DMS114 treated with DMSO at 0.1 percent for 48 hours (cell line): ENCODE measurements at regions not wholly inside any gene's neighbourhood (a gene's known extent, or its start where the extent isn't known, plus 50 kb on each side); places are given as distances from the start of the nearest gene placed in this dataset.

Experiments
- DNase-seq: peaks from one replicate; lab custom pipeline; 2025; ENCODE audit not compliant: unreplicated experiment; lab: John Stamatoyannopoulos, UW

GRCh38 chr2:198444800-198445287 is 640.5 kb downstream of the PLCL1 start:
- no peak for DNase-seq

GRCh38 chr2:198441901-198442300 is 637.5 kb downstream of the PLCL1 start:
- DNase-seq = no peak

DNA sequence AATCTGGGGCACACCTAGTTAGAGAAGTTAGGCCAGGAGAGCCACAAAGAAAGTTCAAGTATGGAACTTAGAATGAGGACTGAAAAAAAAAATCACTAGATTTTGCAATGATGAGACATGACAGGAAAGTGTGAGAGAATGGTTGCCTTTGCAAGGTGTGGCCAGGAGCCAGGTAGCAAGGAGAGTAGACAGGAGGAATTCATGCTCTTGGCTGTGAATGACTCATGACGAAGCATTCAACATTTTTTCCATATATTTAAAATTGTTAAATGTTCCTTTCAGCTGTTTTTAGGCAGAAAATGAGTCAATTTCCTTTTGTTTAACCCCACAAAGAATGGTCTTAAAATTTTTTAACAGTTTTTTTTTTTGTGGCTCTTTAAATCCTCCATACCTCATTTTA is 636.9 kb downstream of the PLCL1 start:
- no peak for DNase-seq

DNA sequence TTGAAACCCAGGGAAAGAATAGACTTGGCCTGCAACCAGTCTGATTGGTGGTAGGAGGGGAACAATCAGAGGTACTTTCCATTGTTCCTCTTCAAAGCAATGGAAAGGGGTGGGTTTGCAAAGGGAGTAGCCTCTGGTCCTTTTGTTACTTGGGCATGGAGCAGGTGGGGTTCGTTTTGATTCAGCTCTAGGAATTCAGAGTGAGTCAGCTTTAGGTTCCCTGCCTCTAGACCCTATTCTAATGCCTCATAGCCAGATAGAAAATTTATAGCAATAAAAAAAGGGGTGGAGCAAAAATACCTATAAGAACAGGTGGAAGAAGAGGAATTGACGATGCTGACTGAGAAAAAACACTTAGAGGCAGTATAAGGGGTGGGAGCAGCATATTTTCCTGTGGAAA is 636.4 kb downstream of the PLCL1 start:
- DNase-seq = no peak

DNA sequence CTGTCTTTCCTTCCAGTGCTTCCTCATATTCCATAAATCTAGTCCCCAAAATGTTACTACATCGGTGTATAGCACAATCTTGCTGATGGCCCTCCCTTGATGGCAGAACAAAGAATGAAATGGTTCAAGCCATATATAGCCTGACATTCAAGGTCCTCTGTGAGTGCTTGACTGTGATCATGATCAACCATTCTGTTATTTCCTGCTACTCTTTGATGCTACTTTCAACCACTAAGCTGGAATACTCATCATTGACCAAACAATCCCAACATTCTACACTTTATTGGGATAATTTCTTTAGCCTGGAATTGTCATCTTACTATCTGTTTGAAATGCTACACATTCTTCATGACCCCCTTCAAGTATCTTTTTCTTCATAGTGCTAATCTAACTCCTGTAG is 633.9 kb downstream of the PLCL1 start:
- no peak for DNase-seq

DNA sequence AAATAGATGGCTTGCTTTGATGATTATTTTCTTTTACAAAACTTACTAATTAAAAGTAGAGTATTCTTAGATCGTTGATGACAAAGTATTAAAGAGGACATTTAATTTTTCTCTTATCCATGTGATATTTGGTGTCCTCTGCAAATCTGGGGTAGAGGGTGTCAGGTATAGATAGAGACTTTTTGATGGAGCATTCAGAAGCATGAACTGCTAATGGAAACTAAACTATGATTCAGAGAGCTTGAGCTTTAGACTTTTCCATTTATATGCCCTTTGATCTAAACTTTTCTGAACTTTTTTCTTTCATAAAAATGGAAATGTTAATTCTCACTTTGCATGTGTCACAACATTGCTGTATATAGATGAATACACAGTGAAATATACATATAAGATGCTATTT is 619.7 kb downstream of the PLCL1 start:
- DNase-seq = no peak

- no peak for DNase-seq
Measured at GRCh38 chr2:198417836-198418235, 613.4 kb downstream of the PLCL1 start.

GRCh38 chr2:198414976-198415375 is 610.6 kb downstream of the PLCL1 start:
- no peak for DNase-seq

DNA sequence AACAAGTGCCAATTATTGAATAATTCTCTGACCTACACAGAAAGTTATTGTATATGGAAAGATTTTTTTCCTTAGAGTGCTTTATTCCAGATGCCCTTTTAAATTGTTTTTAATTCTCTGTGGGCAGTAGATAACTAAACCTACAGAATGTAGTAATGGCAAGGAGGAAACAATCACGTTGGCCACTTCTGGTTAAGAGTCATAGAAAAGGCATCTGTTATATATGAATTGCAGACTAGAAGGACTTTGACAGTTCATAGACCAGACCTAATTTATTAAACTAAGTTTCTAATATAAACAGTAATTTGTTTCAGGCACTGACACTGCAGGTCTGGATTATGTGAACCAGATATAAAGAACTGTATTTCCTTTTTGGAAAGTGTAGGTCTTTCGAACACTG is 607.5 kb downstream of the PLCL1 start:
- no peak for DNase-seq

- no peak for DNase-seq
Measured at GRCh38 chr2:198408171-198408570, 603.8 kb downstream of the PLCL1 start.

DNA sequence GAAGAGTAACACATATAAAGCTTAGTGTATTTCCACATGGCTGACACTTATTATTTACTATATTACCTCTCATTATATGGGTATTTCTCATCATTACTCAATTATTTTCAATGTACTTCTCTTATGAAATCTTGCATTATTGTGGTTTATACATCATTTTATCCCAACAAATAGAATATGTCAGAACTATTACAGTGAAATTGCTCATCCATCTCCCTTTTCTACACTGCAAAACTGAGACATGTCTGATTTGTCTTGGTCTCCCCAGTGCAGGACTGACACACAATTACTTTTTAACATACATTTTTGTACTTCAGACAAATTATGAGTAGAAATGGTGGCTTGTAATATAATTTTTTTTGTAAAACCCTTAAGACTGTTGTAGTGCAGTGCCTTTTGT is 600.9 kb downstream of the PLCL1 start:
- DNase-seq = no peak

- DNase-seq = no peak
Measured at GRCh38 chr2:198401644-198402043, 597.3 kb downstream of the PLCL1 start.

DNA sequence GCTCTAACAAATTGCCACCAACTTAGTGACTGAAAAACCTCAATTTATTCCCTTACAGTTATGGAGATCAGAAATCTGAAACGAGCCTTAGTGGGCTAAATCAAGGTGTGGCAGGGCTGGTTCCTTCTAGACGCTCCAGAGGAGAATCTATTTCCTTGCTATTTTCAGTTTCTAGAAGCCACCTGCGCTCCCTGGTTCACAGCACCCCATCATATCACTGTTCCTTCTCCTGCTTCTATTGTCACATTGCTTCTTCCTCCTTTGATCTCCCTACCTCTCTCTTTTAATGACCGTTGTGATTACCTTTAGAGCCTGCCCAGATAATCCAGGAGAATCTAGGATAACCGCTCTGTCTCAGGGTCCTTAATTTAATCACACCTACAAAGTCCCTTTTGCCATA is 596.6 kb downstream of the PLCL1 start:
- no peak for DNase-seq

- no peak for DNase-seq
Measured at GRCh38 chr2:198394208-198394607, 589.8 kb downstream of the PLCL1 start.

GRCh38 chr2:198390670-198391069 is 586.3 kb downstream of the PLCL1 start:
- DNase-seq = no peak

DNA sequence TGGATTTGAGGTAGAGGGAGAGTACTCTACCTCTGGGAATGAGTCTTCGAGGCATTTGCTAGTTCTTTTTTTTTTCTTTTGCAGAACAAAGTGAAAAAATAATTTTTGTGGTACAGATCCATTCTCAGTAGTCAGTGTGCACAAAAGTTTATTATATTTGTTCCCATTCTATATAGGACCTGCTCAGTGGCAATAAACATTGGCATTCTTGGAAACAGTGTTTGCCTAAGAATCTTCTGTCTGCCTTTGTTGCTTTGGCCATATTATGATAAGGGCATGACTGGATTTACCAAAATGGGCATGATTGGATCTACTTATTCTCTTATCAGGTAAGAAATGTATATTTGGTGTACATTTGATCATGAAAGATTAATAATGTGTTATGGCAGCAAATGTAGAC is 583.3 kb downstream of the PLCL1 start:
- no peak for DNase-seq

DNA sequence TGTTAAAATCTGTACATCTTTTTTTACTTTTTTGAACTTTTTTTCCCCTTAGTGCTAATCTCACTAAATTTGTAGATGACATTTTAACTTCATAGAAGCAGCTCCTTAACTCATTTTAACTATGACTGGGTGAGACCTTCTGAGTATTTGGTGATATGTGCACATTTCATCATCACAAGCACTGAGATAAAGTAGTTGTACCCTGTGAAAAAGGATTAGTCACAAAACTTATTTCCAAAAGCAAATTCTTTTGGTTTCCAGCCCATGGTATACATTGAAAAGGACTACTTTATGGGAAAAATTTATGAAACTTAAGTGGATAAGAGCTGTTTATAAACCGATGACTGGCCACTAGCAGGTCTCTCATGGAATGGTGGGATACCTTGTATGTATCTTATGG is 581.5 kb downstream of the PLCL1 start:
- DNase-seq = no peak

- no peak for DNase-seq
Measured at GRCh38 chr2:198385326-198385725, 580.9 kb downstream of the PLCL1 start.

DNA sequence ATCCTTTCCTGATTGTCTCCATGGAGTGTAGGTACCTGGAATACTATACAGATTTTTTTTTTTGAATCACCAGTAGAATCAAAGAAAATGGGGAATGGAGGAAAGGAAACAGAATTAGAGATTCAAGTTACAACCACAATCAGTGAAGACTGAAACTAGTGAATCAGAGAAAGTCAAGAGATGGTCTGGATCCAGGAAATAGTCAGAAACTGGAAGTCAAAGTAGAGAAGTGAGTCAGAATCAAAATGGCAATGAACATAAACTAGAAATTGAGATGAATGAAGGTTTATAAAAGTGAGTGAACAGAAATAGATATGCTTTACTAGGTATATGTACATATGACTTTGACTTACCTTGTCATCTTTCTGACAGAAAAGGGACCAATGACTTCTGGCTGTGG is 579.0 kb downstream of the PLCL1 start:
- no peak for DNase-seq

DNA sequence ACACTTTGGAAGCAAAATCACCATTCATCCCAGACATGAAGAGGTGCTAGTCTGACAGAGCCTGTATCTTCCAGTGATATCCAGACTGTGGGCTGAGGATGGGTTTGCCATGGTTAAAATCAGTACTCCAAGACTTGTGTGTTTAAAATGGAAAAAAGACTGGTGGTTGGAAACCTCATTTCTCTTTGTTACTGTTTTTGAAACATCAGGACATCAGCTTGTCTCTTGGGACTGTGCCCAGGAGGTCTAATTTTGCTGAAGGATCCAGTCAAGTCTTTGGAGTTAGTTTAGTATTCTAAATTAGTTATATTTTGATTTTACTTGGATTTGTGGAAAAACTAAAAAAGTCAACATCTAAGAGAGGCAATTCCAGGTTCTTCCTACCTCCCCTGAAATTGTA is 578.4 kb downstream of the PLCL1 start:
- no peak for DNase-seq

DNA sequence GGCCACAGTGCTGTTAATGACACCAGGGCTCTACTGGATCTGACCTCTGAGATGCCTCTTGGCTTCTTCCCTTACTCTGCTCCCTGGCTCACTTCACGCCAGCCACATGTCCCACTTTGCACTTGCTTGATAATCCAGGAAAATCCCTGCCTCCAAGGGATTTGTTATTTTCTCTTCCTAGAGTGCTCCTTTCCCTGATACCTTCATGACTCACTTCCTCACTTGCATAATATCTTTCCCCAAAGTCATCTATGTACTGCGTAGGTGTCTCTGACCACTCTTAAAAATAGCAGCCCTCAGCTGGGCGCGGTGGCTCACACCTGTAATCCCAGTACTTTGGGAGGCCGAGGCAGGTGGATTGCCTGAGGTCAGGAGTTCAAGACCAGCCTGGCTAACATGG is 572.3 kb downstream of the PLCL1 start:
- DNase-seq = no peak

DNA sequence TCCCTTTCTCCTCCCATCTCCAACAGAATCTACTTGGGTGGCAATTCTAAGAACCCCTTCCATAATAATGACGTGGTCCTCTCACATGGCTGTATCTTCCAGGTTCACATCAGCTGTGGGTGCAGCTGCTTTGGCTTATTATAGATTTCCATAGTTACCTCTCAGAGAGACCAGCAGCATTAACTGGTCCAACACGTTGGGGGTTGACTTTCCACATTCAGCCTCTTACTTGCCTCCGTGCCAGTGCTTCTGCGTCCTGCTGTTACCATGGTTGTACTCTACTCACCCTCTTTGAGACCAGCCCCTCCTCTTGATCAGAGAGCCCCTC is 570.7 kb downstream of the PLCL1 start:
- DNase-seq = no peak

- DNase-seq = peak; percentile 7
Measured at GRCh38 chr2:198374375-198375082, 570.1 kb downstream of the PLCL1 start.
